SK-N-SH treated with all-trans-retinoic acid at 6 μM for 48 hours (cell line): ENCODE measurements at regions not wholly inside any gene's neighbourhood (a gene's known extent, or its start where the extent isn't known, plus 50 kb on each side); places are given as distances from the start of the nearest gene placed in this dataset.

Experiments
- ATAC-seq: fragments of 200-7000 bp; cut with Tn5 transposase; 3 replicates; pipeline ENCODE4 v1.9.1; 2020; ENCODE audit warnings: mild to moderate bottlenecking, moderate library complexity
- ARNTL ChIP-seq: fragments of 450-650 bp; formaldehyde crosslinking; IDR thresholded peaks from 2 replicates; pipeline ENCODE4 v1.5.0; 2020; ENCODE audit warnings: low read depth, mild to moderate bottlenecking, moderate library complexity, borderline replicate concordance
- CREB5 ChIP-seq: fragments of 250-450 bp; sonication (Bioruptor Pico); IDR thresholded peaks from 2 replicates; pipeline ENCODE4 v1.5.1; 2020; ENCODE audit warnings: low read depth, mild to moderate bottlenecking, moderate library complexity
- CSDC2 ChIP-seq: fragments of 250-450 bp; sonication (Bioruptor Pico); IDR thresholded peaks from 2 replicates; pipeline ENCODE4 v1.5.0; 2020; ENCODE audit warnings: mild to moderate bottlenecking, moderate library complexity
- CSRNP3 ChIP-seq: fragments of 250-450 bp; sonication (Bioruptor Pico); IDR thresholded peaks from 2 replicates; pipeline ENCODE4 v1.5.1; 2021; ENCODE audit warnings: mild to moderate bottlenecking, moderate library complexity
- ESRRG ChIP-seq: fragments of 250-450 bp; sonication (Bioruptor Pico); IDR thresholded peaks from 2 replicates; pipeline ENCODE4 v1.6.1; 2021; ENCODE audit warnings: mild to moderate bottlenecking
- GLIS3 ChIP-seq: fragments of 250-450 bp; sonication (Bioruptor Pico); IDR thresholded peaks from 2 replicates; pipeline ENCODE4 v1.5.0; 2020; ENCODE audit warnings: mild to moderate bottlenecking, moderate library complexity
- ISL1 ChIP-seq: fragments of 250-450 bp; sonication (Bioruptor Pico); IDR thresholded peaks from 2 replicates; pipeline ENCODE4 v2.1.2; 2022; ENCODE audit warnings: mild to moderate bottlenecking, moderate library complexity
- OSR1 ChIP-seq: fragments of 250-450 bp; sonication (Bioruptor Pico); IDR thresholded peaks from 2 replicates; pipeline ENCODE4 v1.8.0; 2022; ENCODE audit warnings: moderate library complexity, mild to moderate bottlenecking, inconsistent platforms
- PATZ1 ChIP-seq: fragments of 250-450 bp; sonication (Bioruptor Pico); IDR thresholded peaks from 2 replicates; pipeline ENCODE4 v1.8.0; 2020; ENCODE audit warnings: mild to moderate bottlenecking, moderate library complexity, borderline replicate concordance
- POU6F1 ChIP-seq: fragments of 250-450 bp; sonication (Bioruptor Pico); IDR thresholded peaks from 2 replicates; pipeline ENCODE4 v1.8.0; 2021; ENCODE audit warnings: low read depth, mild to moderate bottlenecking, moderate library complexity, borderline replicate concordance
- PPARA ChIP-seq: fragments of 250-450 bp; sonication (Bioruptor Pico); IDR thresholded peaks from 2 replicates; pipeline ENCODE4 v1.5.0; 2020; ENCODE audit warnings: mild to moderate bottlenecking, borderline replicate concordance
- RARB ChIP-seq: fragments of 250-450 bp; sonication (Bioruptor Pico); IDR thresholded peaks from 2 replicates; pipeline ENCODE4 v1.8.0; 2021; ENCODE audit warnings: mild to moderate bottlenecking, moderate library complexity
- TOX ChIP-seq: fragments of 250-450 bp; sonication (Bioruptor Pico); IDR thresholded peaks from 2 replicates; pipeline ENCODE4 v1.8.0; 2021; ENCODE audit warnings: mild to moderate bottlenecking, moderate library complexity, borderline replicate concordance
- TSHZ2 ChIP-seq: fragments of 250-450 bp; sonication (Bioruptor Pico); IDR thresholded peaks from 2 replicates; pipeline ENCODE4 v1.5.0; 2020; ENCODE audit warnings: mild to moderate bottlenecking, moderate library complexity
- ZFP3 ChIP-seq: fragments of 250-450 bp; sonication (Bioruptor Pico); IDR thresholded peaks from 2 replicates; pipeline ENCODE4 v1.5.0; 2020; ENCODE audit warnings: mild to moderate bottlenecking, moderate library complexity
- ZFP30 ChIP-seq: fragments of 450-650 bp; formaldehyde crosslinking; IDR thresholded peaks from 2 replicates; pipeline ENCODE4 v1.5.0; 2022; ENCODE audit warnings: mild to moderate bottlenecking, moderate library complexity
- ZNF565 ChIP-seq: fragments of 450-650 bp; formaldehyde crosslinking; conservative IDR thresholded peaks from 2 replicates; pipeline ENCODE4 v1.5.0; 2020; ENCODE audit warnings: low read depth, mild to moderate bottlenecking, moderate library complexity
- ZNF70 ChIP-seq: fragments of 450-650 bp; formaldehyde crosslinking; IDR thresholded peaks from 2 replicates; pipeline ENCODE4 v1.5.0; 2020; ENCODE audit warnings: mild to moderate bottlenecking, moderate library complexity
- ZNF8 ChIP-seq: fragments of 450-650 bp; formaldehyde crosslinking; IDR thresholded peaks from 2 replicates; pipeline ENCODE4 v1.5.0; 2020; ENCODE audit warnings: mild to moderate bottlenecking, moderate library complexity

- ATAC-seq, result no peak
- no peak for TF ChIP-seq RARB (CRISPR knock-in tag)
- TF ChIP-seq ZNF70, result no peak
- TF ChIP-seq ZFP3, result no peak
- TF ChIP-seq POU6F1 (CRISPR knock-in tag), result no peak
Measured at GRCh38 chr5:117332341-117332740, 757.7 kb upstream of the SEMA6A start.

- no peak for TF ChIP-seq TSHZ2
- no peak for TF ChIP-seq ISL1 (CRISPR knock-in tag)
- no peak for TF ChIP-seq CSRNP3 (CRISPR knock-in tag)
- no peak for TF ChIP-seq ZNF8
- TF ChIP-seq CSDC2 (CRISPR knock-in tag), result no peak
- no peak for TF ChIP-seq ZFP30 (CRISPR knock-in tag)
- TF ChIP-seq CREB5 (CRISPR knock-in tag), result no peak
Measured at GRCh38 chr5:117327511-117327910, 752.9 kb upstream of the SEMA6A start.

GRCh38 chr5:117326997-117327396 is 752.4 kb upstream of the SEMA6A start:
- ATAC-seq, result no peak
- TF ChIP-seq PPARA (CRISPR knock-in tag), result no peak
- TF ChIP-seq PATZ1 (CRISPR knock-in tag), result no peak
- no peak for TF ChIP-seq ESRRG
- TF ChIP-seq, all 23 proteins: peak for 0

More at GRCh38 chr5:117327511-117327910, 752.9 kb upstream of the SEMA6A start:
- ATAC-seq, result no peak

GRCh38 chr5:117318528-117318927 is 743.9 kb upstream of the SEMA6A start:
- ATAC-seq, result no peak
- TF ChIP-seq OSR1 (no peak), ARNTL (CRISPR knock-in tag) (no peak), RARB (CRISPR knock-in tag) (no peak), TSHZ2 (no peak), ZNF8 (no peak), POU6F1 (CRISPR knock-in tag) (no peak), PATZ1 (CRISPR knock-in tag) (no peak), TOX (CRISPR knock-in tag) (no peak), GLIS3 (CRISPR knock-in tag) (no peak), PPARA (CRISPR knock-in tag) (no peak), ZNF565 (CRISPR knock-in tag) (no peak), ZNF70 (no peak)
